ENCODE measurements at regions not wholly inside any gene's neighbourhood (a gene's known extent, or its start where the extent isn't known, plus 50 kb on each side); places are given as distances from the start of the nearest gene placed in this dataset.
A peak's percentile ranks its signal among the peaks of the same experiment; 100 is the strongest.
"Not testable (repeated sequence)": the region's sequence is repeated elsewhere in the genome, so short reads cannot be mapped to it uniquely, and the experiment has no call there.

DNA sequence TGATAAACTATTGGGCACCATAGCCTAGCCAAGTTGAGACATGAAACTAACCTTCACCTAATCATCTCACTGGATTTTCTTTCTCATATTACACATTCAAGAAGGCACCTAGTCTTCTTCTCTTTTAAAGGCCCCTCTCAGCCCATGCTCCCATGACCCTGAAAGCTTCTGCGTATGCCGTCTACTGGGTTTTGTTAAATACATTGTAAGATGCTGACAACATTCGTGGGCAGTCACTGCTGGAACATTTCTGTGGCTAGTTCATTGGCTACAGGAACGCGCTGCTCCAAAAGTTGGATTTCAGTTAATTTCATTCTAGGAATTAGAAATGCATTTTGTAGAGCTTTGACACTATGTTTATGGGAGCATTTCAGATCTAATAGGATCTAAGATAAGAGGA lies 52.3 kb upstream of the CHD2 start:
- no peak for DNase-seq (ENCODE audit: low spot score)
- TF ChIP-seq, protein P1, sequence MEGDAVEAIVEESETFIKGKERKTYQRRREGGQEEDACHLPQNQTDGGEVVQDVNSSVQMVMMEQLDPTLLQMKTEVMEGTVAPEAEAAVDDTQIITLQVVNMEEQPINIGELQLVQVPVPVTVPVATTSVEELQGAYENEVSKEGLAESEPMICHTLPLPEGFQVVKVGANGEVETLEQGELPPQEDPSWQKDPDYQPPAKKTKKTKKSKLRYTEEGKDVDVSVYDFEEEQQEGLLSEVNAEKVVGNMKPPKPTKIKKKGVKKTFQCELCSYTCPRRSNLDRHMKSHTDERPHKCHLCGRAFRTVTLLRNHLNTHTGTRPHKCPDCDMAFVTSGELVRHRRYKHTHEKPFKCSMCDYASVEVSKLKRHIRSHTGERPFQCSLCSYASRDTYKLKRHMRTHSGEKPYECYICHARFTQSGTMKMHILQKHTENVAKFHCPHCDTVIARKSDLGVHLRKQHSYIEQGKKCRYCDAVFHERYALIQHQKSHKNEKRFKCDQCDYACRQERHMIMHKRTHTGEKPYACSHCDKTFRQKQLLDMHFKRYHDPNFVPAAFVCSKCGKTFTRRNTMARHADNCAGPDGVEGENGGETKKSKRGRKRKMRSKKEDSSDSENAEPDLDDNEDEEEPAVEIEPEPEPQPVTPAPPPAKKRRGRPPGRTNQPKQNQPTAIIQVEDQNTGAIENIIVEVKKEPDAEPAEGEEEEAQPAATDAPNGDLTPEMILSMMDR (IDR thresholded peaks at IDR 0.05; ENCODE audit: extremely low read depth, missing control alignments), result no peak

DNA sequence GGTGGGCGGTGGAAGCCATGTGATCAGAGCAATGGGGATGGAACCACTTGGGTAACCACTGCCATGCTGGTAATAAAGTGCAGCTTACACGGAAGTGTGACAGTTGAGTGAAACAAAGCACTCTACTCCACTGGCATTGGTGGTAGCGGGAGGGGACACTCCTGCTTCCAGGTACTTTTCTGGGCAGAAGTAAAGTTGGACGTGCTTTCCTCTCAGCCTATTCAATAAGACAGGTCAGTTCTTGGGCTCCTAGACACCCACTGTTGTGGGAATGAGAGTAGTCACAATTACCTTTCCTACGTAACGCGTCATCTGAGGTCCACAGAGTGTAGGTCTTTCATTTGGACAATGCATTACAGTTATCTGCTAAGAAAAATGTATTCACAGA lies 51.7 kb upstream of the CHD2 start:
- DNase-seq (ENCODE audit: low spot score), result no peak
- TF ChIP-seq, protein P1 (IDR thresholded peaks at IDR 0.05; ENCODE audit: extremely low read depth, missing control alignments), result no peak

DNA sequence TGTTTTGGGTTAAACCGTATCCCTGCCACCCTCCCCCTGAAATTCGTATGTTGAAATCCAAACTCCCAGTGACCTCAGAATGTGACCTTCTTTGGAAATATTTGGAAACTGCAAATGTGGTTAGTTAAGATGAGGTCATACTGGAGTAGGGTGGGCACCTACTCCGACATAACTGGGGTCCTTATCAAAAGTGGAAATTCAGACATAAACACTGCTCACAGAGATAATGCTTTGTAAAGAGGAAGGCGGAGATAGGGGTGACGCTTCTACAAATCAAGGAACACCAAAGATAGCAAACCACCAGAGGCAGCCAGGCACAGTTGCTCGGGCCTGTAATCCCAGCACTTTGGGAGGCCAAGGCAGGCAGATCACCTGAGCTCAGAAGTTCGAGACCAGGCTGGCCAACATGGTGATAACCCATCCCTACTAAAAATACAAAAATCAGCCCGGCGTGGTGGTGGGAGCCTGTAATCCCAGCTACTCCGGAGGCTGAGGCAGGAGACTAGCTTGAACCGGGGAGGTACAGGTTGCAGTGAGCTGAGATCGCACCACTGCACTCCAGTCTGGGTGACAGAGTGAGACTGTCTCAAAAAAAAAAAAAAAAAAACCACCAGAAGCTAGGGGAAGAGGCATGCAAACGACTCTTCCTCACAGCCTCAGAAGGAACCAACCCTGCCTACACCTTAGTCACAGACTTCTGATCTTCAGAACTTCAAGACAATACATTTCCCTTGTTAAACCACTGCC lies 51.1 kb upstream of the CHD2 start:
- TF ChIP-seq, protein P1 (IDR thresholded peaks at IDR 0.05; ENCODE audit: extremely low read depth, missing control alignments), result no peak
- peak; percentile 51 for DNase-seq (ENCODE audit: low spot score)

DNA sequence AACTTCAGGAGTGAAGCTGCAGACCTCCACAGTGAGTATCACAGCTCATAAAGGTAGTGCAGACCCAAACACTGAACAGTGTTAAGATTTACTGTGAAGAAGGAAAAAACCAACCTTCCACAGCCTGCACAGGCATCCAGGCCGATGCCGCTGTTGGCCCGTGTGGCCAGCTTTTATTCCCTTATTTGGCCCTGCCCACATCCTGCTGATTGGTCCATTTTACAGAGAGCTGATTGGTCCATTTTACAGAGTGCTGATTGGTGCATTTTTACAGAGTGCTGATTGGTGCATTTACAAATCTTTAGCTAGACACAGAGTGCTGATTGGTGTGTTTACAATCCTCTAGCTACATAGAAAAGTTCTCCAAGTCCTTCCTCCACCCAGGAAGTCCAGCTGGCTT lies 49.9 kb upstream of the CHD2 start:
- not testable (repeated sequence) for DNase-seq (ENCODE audit: low spot score)

All from GM20000 (cell line).